SU-DHL-6 (cell line): ENCODE measurements at regions not wholly inside any gene's neighbourhood (a gene's known extent, or its start where the extent isn't known, plus 50 kb on each side); places are given as distances from the start of the nearest gene placed in this dataset.

Source experiments
- H2AFZ ChIP-seq: fragments of 200-600 bp; sonication (generic); 2 replicates; pipeline ENCODE4 v1.6.1; 2014; ENCODE audit warnings: low read depth, mild to moderate bottlenecking, moderate library complexity, mixed read lengths, antibody characterized with exemption, low read length; ENCODE audit not compliant: severe bottlenecking
- H3F3A ChIP-seq: fragments of 200-600 bp; shearing (Covaris generic); 2 replicates; pipeline ENCODE4 v1.6.0; 2016; ENCODE audit warnings: antibody characterized with exemption, mild to moderate bottlenecking; ENCODE audit not compliant: insufficient read depth
- H3K27ac ChIP-seq: fragments of 200-600 bp; sonication (generic); 2 replicates; pipeline ENCODE4 v1.5.1; 2016; ENCODE audit warnings: low read depth, mild to moderate bottlenecking, low read length, moderate library complexity, mixed read lengths
- H3K27me3 ChIP-seq: fragments of 200-600 bp; sonication (generic), shearing (Covaris generic); 2 replicates; pipeline ENCODE4 v1.6.0; 2014; ENCODE audit warnings: mild to moderate bottlenecking, low read length
- H3K36me3 ChIP-seq: fragments of 200-600 bp; sonication (generic); 2 replicates; pipeline ENCODE4 v1.6.1; 2014; ENCODE audit warnings: mild to moderate bottlenecking, low read length, mixed read lengths
- H3K4me2 ChIP-seq: fragments of 300-600, 200-600 bp; shearing (Covaris generic), sonication (generic); 2 replicates; pipeline ENCODE4 v1.6.0; 2014; ENCODE audit warnings: low read length, low read depth, mild to moderate bottlenecking; ENCODE audit not compliant: poor library complexity, severe bottlenecking
- H3K4me3 ChIP-seq: fragments of 200-600 bp; sonication (generic); 2 replicates; pipeline ENCODE4 v1.5.1; 2014; ENCODE audit warnings: antibody characterized with exemption, low read length, mild to moderate bottlenecking, mixed read lengths; ENCODE audit not compliant: insufficient read depth, poor library complexity, severe bottlenecking
- H3K79me2 ChIP-seq: fragments of 200-600 bp; sonication (generic); 2 replicates; pipeline ENCODE4 v1.6.1; 2014; ENCODE audit warnings: mild to moderate bottlenecking, low read length, moderate library complexity; ENCODE audit not compliant: insufficient read depth
- H3K9ac ChIP-seq: fragments of 200-600 bp; sonication (generic); 2 replicates; pipeline ENCODE4 v1.7.0; 2014; ENCODE audit warnings: mild to moderate bottlenecking, low read length
- H3K9me2 ChIP-seq: fragments of 200-600 bp; sonication (generic); replicated peaks from 2 replicates; pipeline ENCODE4 v1.6.1; 2014; ENCODE audit warnings: low read length; ENCODE audit not compliant: insufficient read depth
- H3K9me3 ChIP-seq: fragments of 200-600 bp; sonication (generic); 2 replicates; pipeline ENCODE4 v1.6.1; 2014; ENCODE audit warnings: low read length, mixed read lengths; ENCODE audit not compliant: insufficient read depth
- H4K20me1 ChIP-seq: fragments of 200-600 bp; sonication (generic); 2 replicates; pipeline ENCODE4 v1.6.1; 2014; ENCODE audit warnings: low read depth, mild to moderate bottlenecking, antibody characterized with exemption, low read length, moderate library complexity, mixed read lengths
- CTCF ChIP-seq: fragments of 200-600 bp; sonication (generic); IDR thresholded peaks from one replicate; pipeline ENCODE4 v1.5.1; 2017; ENCODE audit warnings: antibody characterized with exemption, mild to moderate bottlenecking, low read length, moderate library complexity; ENCODE audit not compliant: insufficient read depth, poor library complexity, severe bottlenecking
- EZH2phosphoT487 ChIP-seq: fragments of 200-600 bp; sonication (generic), shearing (Covaris generic); conservative IDR thresholded peaks from 2 replicates; pipeline ENCODE4 v1.6.1; 2018; ENCODE audit warnings: mild to moderate bottlenecking, antibody characterized with exemption, low read length, moderate library complexity, mixed read lengths

- Histone ChIP-seq H2AFZ (no peak overlapping the region), H3K4me3 (no peak overlapping the region), H3K79me2 (no peaks in the 10 kb centered on the region), H3F3A (no peaks in the 10 kb centered on the region), H4K20me1 (no peaks in the 10 kb centered on the region), H3K27me3 (no peaks in the 10 kb centered on the region), H3K9me3 (no peaks in the 10 kb centered on the region), H3K9ac (no peak overlapping the region), H3K36me3 (no peaks in the 10 kb centered on the region), H3K27ac (no peak overlapping the region), H3K4me2 (no peak overlapping the region), H3K9me2 (no peaks in the 10 kb centered on the region)
- TF ChIP-seq EZH2phosphoT487 (no peak), CTCF (no peak)
Measured at GRCh38 chr18:46275370-46275769, 171.2 kb downstream of the HAUS1 start.

GRCh38 chr18:46276748-46277147, 172.6 kb downstream of the HAUS1 start:
- Histone ChIP-seq H3K4me2 (no peak overlapping the region), H4K20me1 (no peaks in the 10 kb centered on the region), H2AFZ (no peak overlapping the region), H3K9me2 (no peaks in the 10 kb centered on the region), H3K79me2 (no peaks in the 10 kb centered on the region), H3F3A (no peaks in the 10 kb centered on the region), H3K9me3 (no peaks in the 10 kb centered on the region), H3K27ac (no peak overlapping the region), H3K36me3 (no peaks in the 10 kb centered on the region), H3K4me3 (no peak overlapping the region), H3K9ac (no peak overlapping the region), H3K27me3 (no peaks in the 10 kb centered on the region)
- TF ChIP-seq EZH2phosphoT487: no peak
- TF ChIP-seq CTCF: no peak

GRCh38 chr18:46278481-46279465, 174.6 kb downstream of the HAUS1 start:
- Histone ChIP-seq H3K4me2 (no peak overlapping the region), H3F3A (no peaks in the 10 kb centered on the region), H3K27ac (no peak overlapping the region), H2AFZ (no peak overlapping the region), H3K36me3 (no peaks in the 10 kb centered on the region), H3K27me3 (no peaks in the 10 kb centered on the region), H3K4me3 (no peak overlapping the region), H4K20me1 (no peaks in the 10 kb centered on the region), H3K79me2 (no peaks in the 10 kb centered on the region), H3K9me2 (no peaks in the 10 kb centered on the region), H3K9ac (no peak overlapping the region), H3K9me3 (no peaks in the 10 kb centered on the region)
- TF ChIP-seq CTCF (no peak), EZH2phosphoT487 (no peak)
